Liver (tissue), 7 donors: ENCODE measurements at regions not wholly inside any gene's neighbourhood (a gene's known extent, or its start where the extent isn't known, plus 50 kb on each side); places are given as distances from the start of the nearest gene placed in this dataset.

Experiments
- DNase-seq: peaks from one replicate; pipeline ENCODE4 v3.0.0-alpha.2; 2017; ENCODE audit warnings: low spot score
- H3K27ac ChIP-seq, 2 donors: one replicate each; pipeline ENCODE4 v1.7.0; 2013; ENCODE audit warnings: inconsistent platforms in 2 of 2, low read length in 2 of 2, control low read depth in 1 of 2, low read depth in 1 of 2, mild to moderate bottlenecking in 1 of 2
- H3K27me3 ChIP-seq, 4 donors: one replicate each; pipeline versions ENCODE4 v1.6.1 to v1.7.0; 2013; ENCODE audit warnings: low read length in 3 of 4, inconsistent platforms in 1 of 4, mild to moderate bottlenecking in 1 of 4, moderate library complexity in 1 of 4; ENCODE audit not compliant: control insufficient read depth in 4 of 4, insufficient read depth in 4 of 4
- H3K36me3 ChIP-seq, 4 donors: one replicate each; pipeline versions ENCODE4 v1.6.1 to v1.7.0; 2013; ENCODE audit warnings: low read length in 3 of 4, mild to moderate bottlenecking in 3 of 4, low read depth in 1 of 4, moderate library complexity in 1 of 4; ENCODE audit not compliant: control insufficient read depth in 4 of 4, insufficient read depth in 3 of 4
- H3K4me1 ChIP-seq, 4 donors: one replicate each; pipeline versions ENCODE4 v1.6.1 to v1.7.0; 2013; ENCODE audit warnings: low read length in 3 of 4, mild to moderate bottlenecking in 3 of 4, moderate library complexity in 1 of 4; ENCODE audit not compliant: control insufficient read depth in 4 of 4, insufficient read depth in 4 of 4
- H3K4me3 ChIP-seq, 3 donors: one replicate each; pipeline versions ENCODE4 v1.6.1 to v1.7.0; 2013; ENCODE audit warnings: low read length in 3 of 3, control low read depth in 1 of 3, low read depth in 1 of 3, mild to moderate bottlenecking in 1 of 3
- H3K9ac ChIP-seq, 2 donors: one replicate each; pipeline ENCODE4 v1.7.0; 2013; ENCODE audit warnings: low read length in 2 of 2, mild to moderate bottlenecking in 2 of 2, moderate library complexity in 2 of 2, control low read depth in 1 of 2, low read depth in 1 of 2
- H3K9me3 ChIP-seq, 4 donors: one replicate each; pipeline versions ENCODE4 v1.6.1 to v1.7.0; 2013; ENCODE audit warnings: low read length in 3 of 4; ENCODE audit not compliant: control insufficient read depth in 4 of 4
- GABPA ChIP-seq, 2 donors: IDR thresholded peaks in 1 of 2; conservative IDR thresholded peaks in 1 of 2; 2 replicates each; pipeline ENCODE4 v1.6.1; 2016; ENCODE audit warnings: antibody characterized with exemption in 2 of 2, mild to moderate bottlenecking in 1 of 2, moderate library complexity in 1 of 2
- HNF4A ChIP-seq, 2 donors: conservative IDR thresholded peaks; 2 replicates each; pipeline ENCODE4 v1.6.1; 2016; ENCODE audit warnings: antibody characterized with exemption in 2 of 2, mild to moderate bottlenecking in 2 of 2
- HNF4G ChIP-seq: IDR thresholded peaks from 2 replicates; pipeline ENCODE4 v1.6.1; 2016; ENCODE audit warnings: antibody characterized with exemption
- RAD21 ChIP-seq, 2 donors: IDR thresholded peaks; 2 replicates each; pipeline ENCODE4 v1.6.1; 2016; ENCODE audit warnings: antibody characterized with exemption in 2 of 2, mild to moderate bottlenecking in 2 of 2
- YY1 ChIP-seq: IDR thresholded peaks from 2 replicates; pipeline ENCODE4 v1.6.1; 2016; ENCODE audit warnings: antibody characterized with exemption, mild to moderate bottlenecking
- ZBTB33 ChIP-seq: IDR thresholded peaks from 2 replicates; pipeline ENCODE4 v1.6.1; 2016; ENCODE audit warnings: antibody characterized with exemption
- WGBS: extraction: QIAGEN DNeasy Blood & Tissue Kit; methylation state at CpG from one replicate; pipeline ENCODE4 v1.1.7; 2013; 5-methylcytosine and 5-hydroxymethylcytosine counted together
- TF ChIP-seq, protein P1 (sequence below): IDR thresholded peaks from 2 replicates; pipeline ENCODE4 v1.6.1; 2016; ENCODE audit warnings: antibody characterized with exemption
- TF ChIP-seq, protein P2 (sequence below): IDR thresholded peaks from 2 replicates; pipeline ENCODE4 v1.6.1; 2016; ENCODE audit warnings: antibody characterized with exemption
- donor health status: healthy.
- donor health status: healthy.
- donor health status: healthy.
- donor health status: healthy.

- Histone ChIP-seq H3K9me3 (no peaks in the 10 kb centered on the region), H3K9ac (no peak overlapping the region), H3K36me3 (no peaks in the 10 kb centered on the region), H3K4me1 (no peaks in the 10 kb centered on the region), H3K27me3 (no peaks in the 10 kb centered on the region), H3K4me3 (no peak overlapping the region), H3K27ac (no peak overlapping the region)
- TF ChIP-seq, protein P1, sequence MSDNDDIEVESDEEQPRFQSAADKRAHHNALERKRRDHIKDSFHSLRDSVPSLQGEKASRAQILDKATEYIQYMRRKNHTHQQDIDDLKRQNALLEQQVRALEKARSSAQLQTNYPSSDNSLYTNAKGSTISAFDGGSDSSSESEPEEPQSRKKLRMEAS = no peak
- TF ChIP-seq, protein P2, sequence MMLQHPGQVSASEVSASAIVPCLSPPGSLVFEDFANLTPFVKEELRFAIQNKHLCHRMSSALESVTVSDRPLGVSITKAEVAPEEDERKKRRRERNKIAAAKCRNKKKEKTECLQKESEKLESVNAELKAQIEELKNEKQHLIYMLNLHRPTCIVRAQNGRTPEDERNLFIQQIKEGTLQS = no peak
- TF ChIP-seq GABPA (IDR thresholded peaks at IDR 0.05 in 1 of 2, conservative IDR thresholded peaks at IDR 0.05 in 1 of 2) = no peak
- 73% methylated on average over 4 of the region's 4 CpGs for WGBS
- DNase-seq = no peak
Measured at GRCh38 chr21:19557488-19557887, 1153.9 kb upstream of the TMPRSS15 start.

- Histone ChIP-seq H3K27ac (no peak overlapping the region), H3K36me3 (no peaks in the 10 kb centered on the region), H3K27me3 (no peaks in the 10 kb centered on the region), H3K9ac (no peak overlapping the region), H3K4me3 (no peak overlapping the region), H3K4me1 (no peaks in the 10 kb centered on the region), H3K9me3 (no peaks in the 10 kb centered on the region)
- TF ChIP-seq RAD21 (IDR thresholded peaks at IDR 0.05) = peak in 1 of 2 donors; percentile 10
- TF ChIP-seq ZBTB33 = no peak
- no peak for DNase-seq
- 84% methylated on average over 3 of the region's 3 CpGs for WGBS
Measured at GRCh38 chr21:19565587-19565986, 1162.0 kb upstream of the TMPRSS15 start.

DNA sequence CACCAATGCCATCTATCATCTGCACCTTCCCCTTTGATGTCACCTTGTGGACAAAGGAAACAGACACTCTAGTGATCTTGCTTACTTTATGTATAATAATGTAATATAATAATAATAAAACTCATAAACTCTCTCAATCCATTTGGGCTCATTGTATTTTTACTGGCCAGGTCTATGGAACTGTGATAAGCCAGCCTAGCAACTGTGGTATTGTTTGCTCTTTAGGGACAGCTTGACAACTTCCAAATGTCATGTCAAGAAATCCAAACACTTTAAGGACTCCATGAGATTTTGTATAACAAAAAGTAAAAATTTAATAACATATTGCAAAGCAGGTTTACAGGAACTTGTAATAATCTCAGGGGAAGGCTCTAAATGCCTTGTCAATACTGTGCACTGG lies 1163.4 kb upstream of the TMPRSS15 start:
- Histone ChIP-seq H3K4me3 (no peak overlapping the region), H3K9me3 (no peaks in the 10 kb centered on the region), H3K27me3 (no peaks in the 10 kb centered on the region), H3K27ac (no peak overlapping the region), H3K36me3 (no peaks in the 10 kb centered on the region), H3K4me1 (no peaks in the 10 kb centered on the region), H3K9ac (no peak overlapping the region)
- TF ChIP-seq HNF4G (no peak), HNF4A (conservative IDR thresholded peaks at IDR 0.05) (no peak), GABPA (IDR thresholded peaks at IDR 0.05 in 1 of 2, conservative IDR thresholded peaks at IDR 0.05 in 1 of 2) (no peak), ZBTB33 (no peak), YY1 (no peak), RAD21 (IDR thresholded peaks at IDR 0.05) (no peak)
- TF ChIP-seq, protein P2 = no peak
- no peak for DNase-seq
